ENCODE measurements at regions not wholly inside any gene's neighbourhood (a gene's known extent, or its start where the extent isn't known, plus 50 kb on each side); places are given as distances from the start of the nearest gene placed in this dataset.

DNA sequence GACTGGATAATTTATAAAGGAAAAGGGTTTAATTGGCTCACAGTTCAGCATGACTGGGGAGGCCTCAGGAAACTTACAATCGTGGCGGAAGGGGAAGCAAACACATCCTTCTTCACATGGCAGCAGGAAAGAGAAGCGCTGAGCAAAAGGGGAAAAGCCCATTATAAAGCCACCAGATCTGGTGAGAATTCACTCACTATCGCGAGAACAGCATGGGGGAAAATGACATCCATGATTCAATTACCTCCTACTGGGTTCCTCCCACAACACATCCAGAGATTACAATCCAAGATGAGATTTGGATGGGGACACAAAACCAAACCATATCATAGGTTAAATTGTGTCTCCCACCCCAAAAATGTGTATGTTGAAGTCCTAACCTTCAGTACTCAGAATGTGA is 491.7 kb downstream of the SETD4 start:
- TF ChIP-seq POLR2AphosphoS5 (IDR thresholded peaks at IDR 0.05; ENCODE audit: insufficient read depth, low read depth, low read length) (no peak), CTCF (IDR thresholded peaks at IDR 0.05; ENCODE audit: extremely low read depth in 1 of 2, insufficient read depth in 1 of 2, low read depth in 1 of 2, low read length in 2 of 2) (no peak)

Measured in endothelial cell of umbilical vein (primary cell).